ENCODE measurements at regions not wholly inside any gene's neighbourhood (a gene's known extent, or its start where the extent isn't known, plus 50 kb on each side); places are given as distances from the start of the nearest gene placed in this dataset.

- Histone ChIP-seq H3K27ac (ENCODE audit: poor library complexity, severe bottlenecking) (no peak overlapping the region), H3K4me3 (ENCODE audit: severe bottlenecking) (no peak overlapping the region), H3K4me1 (ENCODE audit: insufficient read depth, poor library complexity, severe bottlenecking) (no peaks in the 10 kb centered on the region), H3K9me3 (ENCODE audit: severe bottlenecking) (no peaks in the 10 kb centered on the region), H3K36me3 (ENCODE audit: low read depth) (no peaks in the 10 kb centered on the region), H3K27me3 (ENCODE audit: insufficient read depth, poor library complexity, severe bottlenecking) (no peaks in the 10 kb centered on the region)
- TF ChIP-seq, protein P1, sequence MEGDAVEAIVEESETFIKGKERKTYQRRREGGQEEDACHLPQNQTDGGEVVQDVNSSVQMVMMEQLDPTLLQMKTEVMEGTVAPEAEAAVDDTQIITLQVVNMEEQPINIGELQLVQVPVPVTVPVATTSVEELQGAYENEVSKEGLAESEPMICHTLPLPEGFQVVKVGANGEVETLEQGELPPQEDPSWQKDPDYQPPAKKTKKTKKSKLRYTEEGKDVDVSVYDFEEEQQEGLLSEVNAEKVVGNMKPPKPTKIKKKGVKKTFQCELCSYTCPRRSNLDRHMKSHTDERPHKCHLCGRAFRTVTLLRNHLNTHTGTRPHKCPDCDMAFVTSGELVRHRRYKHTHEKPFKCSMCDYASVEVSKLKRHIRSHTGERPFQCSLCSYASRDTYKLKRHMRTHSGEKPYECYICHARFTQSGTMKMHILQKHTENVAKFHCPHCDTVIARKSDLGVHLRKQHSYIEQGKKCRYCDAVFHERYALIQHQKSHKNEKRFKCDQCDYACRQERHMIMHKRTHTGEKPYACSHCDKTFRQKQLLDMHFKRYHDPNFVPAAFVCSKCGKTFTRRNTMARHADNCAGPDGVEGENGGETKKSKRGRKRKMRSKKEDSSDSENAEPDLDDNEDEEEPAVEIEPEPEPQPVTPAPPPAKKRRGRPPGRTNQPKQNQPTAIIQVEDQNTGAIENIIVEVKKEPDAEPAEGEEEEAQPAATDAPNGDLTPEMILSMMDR (IDR thresholded peaks at IDR 0.05; ENCODE audit: poor library complexity, severe bottlenecking), result no peak
- ATAC-seq (ENCODE audit: low read depth), result no peak
- DNase-seq (ENCODE audit: low spot score), result no peak
Observed at GRCh38 chr6:8678466-8678865, 243.1 kb upstream of the SLC35B3 start.

DNA sequence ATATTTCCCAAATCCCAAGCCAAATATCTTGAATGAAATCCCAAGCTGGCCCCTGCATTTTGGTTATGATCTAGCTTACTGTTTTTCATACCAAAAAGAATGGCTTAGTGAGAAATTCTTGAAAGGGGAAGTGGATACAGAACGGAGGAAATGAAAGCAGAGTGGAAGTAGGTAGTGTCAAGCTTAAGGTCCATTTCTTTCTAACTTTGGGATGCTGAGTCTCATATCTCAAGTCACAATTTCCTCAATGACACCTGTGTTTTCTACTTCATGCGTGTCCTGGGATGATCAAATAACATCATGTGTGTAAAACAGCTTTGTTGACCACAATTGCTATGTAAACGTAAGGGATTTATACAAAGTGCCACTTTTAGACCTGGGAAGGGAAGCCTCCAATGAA lies 238.8 kb upstream of the SLC35B3 start:
- no peak for DNase-seq (ENCODE audit: low spot score)
- no peaks in the 10 kb centered on the region for H3K36me3 ChIP-seq (ENCODE audit: low read depth)
- H3K27me3 ChIP-seq (ENCODE audit: insufficient read depth, poor library complexity, severe bottlenecking), result no peaks in the 10 kb centered on the region
- no peak for ATAC-seq (ENCODE audit: low read depth)
- no peak overlapping the region for H3K27ac ChIP-seq (ENCODE audit: poor library complexity, severe bottlenecking)
- H3K9me3 ChIP-seq (ENCODE audit: severe bottlenecking), result no peaks in the 10 kb centered on the region
- TF ChIP-seq, protein P1 (IDR thresholded peaks at IDR 0.05; ENCODE audit: poor library complexity, severe bottlenecking), result no peak
- no peaks in the 10 kb centered on the region for H3K4me1 ChIP-seq (ENCODE audit: insufficient read depth, poor library complexity, severe bottlenecking)
- no peak overlapping the region for H3K4me3 ChIP-seq (ENCODE audit: severe bottlenecking)

- TF ChIP-seq, protein P1 (IDR thresholded peaks at IDR 0.05; ENCODE audit: poor library complexity, severe bottlenecking), result no peak
- Histone ChIP-seq H3K27me3 (ENCODE audit: insufficient read depth, poor library complexity, severe bottlenecking) (no peaks in the 10 kb centered on the region), H3K9me3 (ENCODE audit: severe bottlenecking) (no peaks in the 10 kb centered on the region), H3K4me1 (ENCODE audit: insufficient read depth, poor library complexity, severe bottlenecking) (no peaks in the 10 kb centered on the region), H3K4me3 (ENCODE audit: severe bottlenecking) (no peak overlapping the region), H3K36me3 (ENCODE audit: low read depth) (no peaks in the 10 kb centered on the region), H3K27ac (ENCODE audit: poor library complexity, severe bottlenecking) (no peak overlapping the region)
- no peak for ATAC-seq (ENCODE audit: low read depth)
- DNase-seq (ENCODE audit: low spot score), result no peak
Observed at GRCh38 chr6:8672882-8673281, 237.5 kb upstream of the SLC35B3 start.

GRCh38 chr6:8670792-8671191 lies 235.4 kb upstream of the SLC35B3 start:
- Histone ChIP-seq H3K4me3 (ENCODE audit: severe bottlenecking) (no peak overlapping the region), H3K4me1 (ENCODE audit: insufficient read depth, poor library complexity, severe bottlenecking) (no peaks in the 10 kb centered on the region), H3K27me3 (ENCODE audit: insufficient read depth, poor library complexity, severe bottlenecking) (no peaks in the 10 kb centered on the region), H3K27ac (ENCODE audit: poor library complexity, severe bottlenecking) (no peak overlapping the region), H3K36me3 (ENCODE audit: low read depth) (no peaks in the 10 kb centered on the region), H3K9me3 (ENCODE audit: severe bottlenecking) (no peaks in the 10 kb centered on the region)
- DNase-seq (ENCODE audit: low spot score), result no peak
- ATAC-seq (ENCODE audit: low read depth), result no peak
- TF ChIP-seq, protein P1 (IDR thresholded peaks at IDR 0.05; ENCODE audit: poor library complexity, severe bottlenecking), result no peak

- ATAC-seq (ENCODE audit: low read depth) (no peak), DNase-seq (ENCODE audit: low spot score) (no peak)
- H3K27me3 ChIP-seq (ENCODE audit: insufficient read depth, poor library complexity, severe bottlenecking), result no peaks in the 10 kb centered on the region
- no peaks in the 10 kb centered on the region for H3K9me3 ChIP-seq (ENCODE audit: severe bottlenecking)
- H3K27ac ChIP-seq (ENCODE audit: poor library complexity, severe bottlenecking), result no peak overlapping the region
- no peaks in the 10 kb centered on the region for H3K36me3 ChIP-seq (ENCODE audit: low read depth)
- no peak overlapping the region for H3K4me3 ChIP-seq (ENCODE audit: severe bottlenecking)
- H3K4me1 ChIP-seq (ENCODE audit: insufficient read depth, poor library complexity, severe bottlenecking), result no peaks in the 10 kb centered on the region
- TF ChIP-seq, protein P1 (IDR thresholded peaks at IDR 0.05; ENCODE audit: poor library complexity, severe bottlenecking), result no peak
Observed at GRCh38 chr6:8664700-8665099, 229.4 kb upstream of the SLC35B3 start.
